GM18861 (cell line): ENCODE measurements at regions not wholly inside any gene's neighbourhood (a gene's known extent, or its start where the extent isn't known, plus 50 kb on each side); places are given as distances from the start of the nearest gene placed in this dataset.

Experiments
- ATAC-seq: cut with Tn5 transposase; IDR thresholded peaks from one replicate; pipeline ENCODE4 v1.9.1; 2021; ENCODE audit not compliant: unreplicated experiment

DNA sequence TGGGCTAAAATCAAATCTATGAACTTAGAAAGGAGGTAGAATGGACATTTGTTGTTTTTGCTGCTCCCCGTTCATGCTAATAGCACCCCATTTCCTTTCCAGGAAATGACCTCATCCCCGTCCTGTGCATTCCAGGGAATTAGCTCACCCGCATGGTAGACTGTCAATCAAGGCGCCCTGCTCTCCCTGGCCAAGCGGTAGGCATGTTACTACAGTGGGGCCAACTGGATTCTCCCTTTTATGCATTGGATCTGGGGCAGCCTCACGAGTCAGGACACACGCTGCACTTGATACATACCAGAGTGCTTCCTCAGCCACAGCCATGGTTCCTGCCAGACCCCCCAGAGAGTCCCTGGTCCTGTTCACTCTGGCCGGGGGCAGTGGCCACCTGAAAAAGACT, 111.0 kb upstream of the PTCH1 start:
- ATAC-seq = no peak

DNA sequence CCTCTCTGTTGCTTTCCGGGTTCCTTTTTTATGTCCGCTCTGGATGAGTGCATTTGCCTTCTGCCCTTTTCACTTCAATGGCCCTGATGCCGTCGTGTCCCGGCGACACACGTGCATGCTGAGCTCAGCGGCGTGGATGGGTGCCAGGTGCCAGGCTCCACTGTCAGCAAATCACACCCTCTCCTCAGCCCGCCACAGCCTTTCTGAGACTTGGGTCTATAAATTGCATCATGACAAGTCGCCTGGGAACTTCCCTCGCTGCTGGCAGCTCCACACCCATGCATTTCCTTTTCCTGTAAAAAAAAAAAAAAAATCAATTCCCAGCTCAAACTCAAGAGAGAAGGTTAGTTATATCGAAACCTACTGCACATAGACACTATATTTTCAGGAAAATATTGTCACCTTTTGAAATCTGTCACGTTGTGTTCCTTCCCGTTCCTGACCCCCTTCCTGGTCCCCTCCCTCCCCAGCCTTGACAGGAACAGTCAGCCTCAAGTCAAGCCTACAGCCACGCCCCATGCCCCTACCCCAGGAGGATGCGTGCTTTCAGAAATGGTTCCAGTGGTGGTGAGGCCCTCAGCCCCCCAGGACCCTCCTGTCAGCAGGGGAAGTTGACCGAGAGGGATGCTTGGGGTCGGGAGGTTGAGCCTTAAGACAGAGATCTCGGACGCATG, 110.3 kb upstream of the PTCH1 start:
- ATAC-seq = no peak

DNA sequence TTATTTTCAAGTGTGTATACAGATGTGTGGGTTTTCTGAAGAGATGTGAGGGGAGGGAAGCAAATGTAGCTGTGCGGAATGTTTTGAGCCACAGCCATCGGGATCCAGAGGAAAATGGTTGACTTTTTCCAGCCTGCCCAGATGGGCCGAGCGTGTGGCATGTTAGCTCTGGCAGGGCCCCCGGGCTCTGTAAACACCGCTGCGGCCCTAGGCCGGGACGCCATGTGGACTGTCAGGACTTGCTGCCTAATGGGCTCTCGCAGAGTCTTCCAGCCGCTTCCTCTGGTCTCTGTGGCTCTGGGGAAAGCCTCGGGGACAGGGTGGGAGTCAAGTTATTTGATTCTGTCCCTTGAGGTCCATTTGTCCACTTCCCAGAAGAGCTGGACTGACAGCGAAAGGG, 109.6 kb upstream of the PTCH1 start:
- no peak for ATAC-seq

DNA sequence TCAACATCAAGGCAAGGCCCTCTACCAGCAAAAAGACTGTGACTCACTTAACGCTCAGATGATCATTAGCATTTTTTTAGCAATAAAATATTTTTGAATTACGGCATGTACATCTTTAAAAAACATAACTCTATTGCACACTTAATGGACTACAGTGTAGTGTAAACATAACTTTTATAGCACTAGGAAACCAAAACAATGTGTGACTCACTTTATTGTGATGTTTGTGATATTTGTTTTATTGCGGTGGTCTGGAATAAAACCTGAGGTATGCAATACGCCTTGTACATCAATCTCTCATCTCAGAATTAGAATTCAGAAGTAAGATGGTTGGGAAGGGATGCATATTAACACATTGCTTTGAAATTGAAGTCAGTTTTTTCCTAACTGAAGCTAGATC, 106.9 kb upstream of the PTCH1 start:
- ATAC-seq = no peak

DNA sequence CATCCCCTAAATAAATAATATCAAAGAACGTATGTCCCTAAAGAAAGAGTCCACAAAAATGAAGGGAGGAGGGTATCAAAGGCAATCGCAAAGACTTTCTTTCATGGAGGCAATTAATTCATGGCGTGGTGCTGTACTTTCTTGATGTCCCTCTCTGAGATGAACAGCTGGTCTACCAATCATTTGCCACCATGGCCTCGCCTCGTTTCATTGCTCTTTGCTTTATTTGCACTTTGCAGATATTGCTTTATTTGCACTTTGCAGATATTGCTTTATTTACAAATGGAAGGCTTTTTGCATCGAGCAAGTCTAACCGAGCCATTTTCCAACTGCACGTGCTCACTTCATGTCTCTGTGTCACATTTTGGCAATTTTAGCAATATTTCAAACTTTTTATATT, 104.0 kb upstream of the PTCH1 start:
- no peak for ATAC-seq

DNA sequence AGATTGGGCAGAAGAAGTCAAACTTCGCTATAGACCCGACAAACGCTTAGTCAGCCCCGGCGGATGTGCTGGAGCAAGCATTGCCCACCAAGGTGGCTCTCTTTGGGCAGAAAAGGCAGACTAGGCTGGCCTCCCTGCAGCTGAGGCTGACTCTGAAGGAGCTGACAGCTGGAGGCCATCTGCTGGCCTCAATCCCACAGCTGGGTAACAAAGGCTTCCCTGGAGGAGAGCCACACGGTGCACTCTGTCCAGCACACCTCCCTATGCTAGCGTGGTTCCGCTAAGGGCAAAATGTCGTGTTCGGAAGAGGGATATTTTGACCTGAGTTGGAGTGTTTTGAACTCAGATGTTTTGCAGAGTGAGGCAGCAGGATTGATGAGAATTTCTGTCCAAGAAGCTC, 103.5 kb upstream of the PTCH1 start:
- no peak for ATAC-seq

DNA sequence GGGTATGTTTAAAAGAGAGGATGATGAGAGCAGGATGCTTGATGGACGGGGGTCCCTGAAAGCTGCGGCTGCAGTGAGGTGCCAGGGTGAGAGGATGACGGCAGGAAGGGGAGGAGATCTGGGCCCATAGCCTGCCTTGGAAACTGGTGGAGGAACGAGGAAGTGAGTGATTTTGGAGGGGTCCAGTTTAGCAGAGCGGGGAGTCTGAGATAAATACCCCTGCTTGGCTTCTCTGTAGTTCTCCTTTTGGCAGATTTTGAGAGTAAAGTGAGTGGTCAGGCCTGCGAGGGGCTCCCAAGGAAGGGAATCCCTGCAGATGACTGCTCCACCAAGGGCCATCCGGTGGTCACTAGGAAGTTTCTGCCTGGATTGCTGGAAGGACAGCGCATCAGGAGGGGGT, 98.5 kb upstream of the PTCH1 start:
- no peak for ATAC-seq

DNA sequence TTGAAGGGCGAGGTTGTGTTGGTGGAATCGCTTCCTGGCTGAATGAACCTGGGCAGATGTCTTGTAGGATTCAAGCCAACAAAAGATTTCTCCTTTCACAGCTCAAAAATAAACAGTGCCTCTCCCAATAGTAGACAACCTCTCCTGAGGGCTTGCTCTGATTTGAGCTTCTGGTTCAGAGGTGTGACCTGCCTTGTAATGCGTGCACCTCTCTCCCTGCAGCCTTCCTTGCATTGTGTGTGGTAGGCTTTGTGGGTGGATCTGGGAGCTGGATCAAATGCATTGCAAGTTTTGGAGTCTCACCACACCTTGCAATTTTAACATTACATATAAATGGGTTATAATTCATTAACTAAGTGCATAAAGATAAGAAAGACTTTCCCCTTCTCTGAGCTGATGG, 96.9 kb upstream of the PTCH1 start:
- no peak for ATAC-seq

DNA sequence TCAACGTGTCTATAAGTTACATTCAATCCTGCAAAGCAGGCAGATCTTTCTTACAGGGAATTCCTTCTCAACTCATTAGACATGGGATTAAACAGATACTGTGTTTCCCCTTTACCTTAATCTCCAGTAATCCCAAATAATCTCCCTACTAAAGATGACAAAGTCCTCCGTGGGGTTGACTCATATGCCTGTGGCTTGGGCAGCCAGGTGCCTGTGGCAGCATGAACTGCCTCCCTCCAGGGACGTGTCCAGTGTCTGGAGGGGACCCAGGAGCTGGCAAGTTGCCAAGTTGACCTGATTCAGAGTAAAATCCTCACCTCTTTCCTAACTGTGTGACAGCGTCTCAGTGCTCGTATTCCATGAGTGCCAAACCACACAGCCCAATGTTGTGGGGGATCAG, 94.6 kb upstream of the PTCH1 start:
- no peak for ATAC-seq

DNA sequence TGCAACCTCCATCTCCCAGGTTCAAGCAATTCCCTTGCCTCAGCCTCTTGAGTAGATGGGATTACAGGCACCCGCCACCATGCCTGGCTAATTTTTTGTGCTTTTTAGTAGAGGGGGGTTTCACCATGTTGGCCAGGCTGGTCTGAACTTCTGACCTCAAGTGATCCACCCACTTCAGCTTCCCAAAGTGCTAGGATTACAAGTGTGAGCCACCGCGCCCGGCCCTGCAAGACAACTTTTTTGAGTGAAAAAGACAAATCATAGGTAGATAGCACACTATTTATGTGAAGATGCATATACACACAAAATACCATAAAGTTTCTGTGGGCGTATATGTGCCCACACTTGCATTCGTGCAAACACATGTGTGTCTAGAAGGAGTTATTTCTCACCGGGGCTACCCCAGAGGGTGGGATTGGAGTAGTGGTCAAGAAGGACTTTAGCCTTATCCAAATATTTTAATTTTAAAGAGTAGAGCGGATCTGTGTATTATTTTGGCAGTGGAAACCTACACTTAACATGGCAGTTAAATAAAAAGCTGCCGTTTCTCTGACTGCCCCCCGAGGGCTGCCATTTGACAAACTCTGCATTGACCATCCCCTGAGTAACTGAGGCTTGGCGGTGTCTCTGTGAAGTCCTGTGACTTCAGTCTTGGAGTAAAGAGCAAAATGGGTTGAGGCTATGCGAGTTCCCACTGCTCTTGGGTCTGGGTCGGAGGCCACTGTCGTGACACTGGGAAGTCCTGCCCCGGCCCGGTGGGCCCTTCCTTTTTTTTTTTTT, 93.4 kb upstream of the PTCH1 start:
- no peak for ATAC-seq

DNA sequence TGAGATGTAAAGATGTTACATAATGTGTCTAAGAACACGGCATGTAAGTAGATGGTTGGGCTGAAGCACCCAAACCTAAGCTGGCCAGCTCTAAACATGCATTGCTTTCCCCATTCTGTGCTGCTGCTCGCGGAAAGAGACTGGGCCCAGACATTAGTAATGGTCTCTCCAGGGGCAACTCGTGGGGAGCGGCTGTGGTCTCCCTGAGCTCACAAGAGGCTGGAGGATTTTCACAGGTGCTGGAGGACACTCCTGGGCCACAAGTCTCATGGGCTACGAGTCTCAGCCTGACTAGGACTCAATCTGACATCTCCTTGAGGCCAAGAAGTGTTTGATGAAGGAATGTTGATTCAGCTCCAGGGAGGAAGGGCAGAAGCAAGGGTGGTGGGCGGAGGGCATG, 92.7 kb upstream of the PTCH1 start:
- no peak for ATAC-seq

DNA sequence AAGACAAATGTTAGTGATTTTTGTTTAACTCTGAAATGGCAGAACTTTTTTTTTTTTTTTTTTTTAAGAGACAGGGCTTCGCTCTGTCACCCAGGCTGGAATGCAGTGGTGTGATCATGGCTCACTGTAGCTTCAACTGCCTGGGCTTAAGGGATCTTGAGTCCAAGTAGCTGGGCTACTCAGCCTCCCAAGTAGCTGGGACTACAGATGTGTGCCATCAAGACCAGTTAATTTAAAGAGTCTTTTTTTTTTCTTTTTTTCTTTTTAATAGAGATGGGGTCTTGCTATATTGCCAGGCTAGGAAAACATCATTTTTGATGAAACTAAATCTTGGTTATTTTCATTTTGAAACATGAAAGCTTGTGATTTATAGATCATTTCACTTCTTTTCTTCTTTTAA, 91.6 kb upstream of the PTCH1 start:
- ATAC-seq = no peak

DNA sequence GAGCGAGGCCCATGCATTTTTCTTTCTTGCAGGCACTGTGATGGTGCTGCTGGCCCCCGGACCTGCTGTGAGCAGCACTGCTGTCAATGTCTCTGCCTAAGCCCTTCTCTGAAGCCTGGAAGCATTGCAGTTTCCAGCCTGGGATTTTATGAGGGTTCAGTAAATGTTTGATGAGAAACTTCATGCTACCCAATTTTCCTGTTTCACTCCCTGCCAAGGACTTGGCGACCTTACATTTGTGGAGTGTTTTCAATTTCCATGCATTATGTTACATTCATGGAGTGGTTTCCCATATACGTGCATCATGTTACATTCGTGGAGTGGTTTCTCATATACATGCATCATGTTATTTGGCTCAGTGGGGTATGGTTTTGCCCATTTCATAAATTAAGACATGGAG, 90.7 kb upstream of the PTCH1 start:
- no peak for ATAC-seq

DNA sequence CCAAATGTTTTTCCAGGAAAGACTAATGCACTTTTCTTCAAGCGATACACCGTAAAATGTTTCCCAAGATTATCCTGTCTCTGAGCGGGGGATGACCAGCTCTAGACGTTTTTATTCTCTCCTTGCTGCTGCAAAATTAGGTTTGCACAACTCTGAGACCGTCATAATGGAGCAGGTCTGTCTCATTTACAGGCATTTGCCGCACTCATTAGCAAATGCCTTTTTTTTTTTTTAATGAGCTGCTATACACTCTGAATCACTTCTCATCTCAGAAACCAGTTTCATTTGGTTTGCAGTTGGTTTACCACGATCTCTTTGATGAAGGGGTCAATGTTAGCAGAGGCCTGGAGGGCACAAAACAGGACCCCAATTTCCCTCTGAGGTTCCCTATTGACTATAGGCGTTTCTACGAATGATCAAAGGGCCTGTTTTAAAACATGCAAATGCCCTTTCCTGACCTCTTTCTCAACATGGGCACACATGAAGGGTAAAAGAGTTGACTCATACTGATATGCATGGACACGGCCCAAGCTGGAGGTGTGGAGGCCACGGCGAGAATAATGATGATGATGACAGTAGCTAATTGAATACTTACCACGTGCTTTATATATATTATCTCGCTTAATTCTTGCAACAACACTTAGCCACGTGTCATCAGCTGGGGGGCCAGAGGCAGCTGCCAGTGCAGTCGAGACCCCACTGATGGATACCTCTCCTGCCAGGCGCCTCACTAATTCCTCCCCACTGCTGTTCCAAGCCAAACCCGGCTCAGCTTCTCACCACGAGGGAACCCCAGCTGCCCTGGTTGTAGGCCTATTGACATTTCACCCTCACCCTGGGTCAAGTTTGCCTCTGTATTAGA, 89.9 kb upstream of the PTCH1 start:
- no peak for ATAC-seq

DNA sequence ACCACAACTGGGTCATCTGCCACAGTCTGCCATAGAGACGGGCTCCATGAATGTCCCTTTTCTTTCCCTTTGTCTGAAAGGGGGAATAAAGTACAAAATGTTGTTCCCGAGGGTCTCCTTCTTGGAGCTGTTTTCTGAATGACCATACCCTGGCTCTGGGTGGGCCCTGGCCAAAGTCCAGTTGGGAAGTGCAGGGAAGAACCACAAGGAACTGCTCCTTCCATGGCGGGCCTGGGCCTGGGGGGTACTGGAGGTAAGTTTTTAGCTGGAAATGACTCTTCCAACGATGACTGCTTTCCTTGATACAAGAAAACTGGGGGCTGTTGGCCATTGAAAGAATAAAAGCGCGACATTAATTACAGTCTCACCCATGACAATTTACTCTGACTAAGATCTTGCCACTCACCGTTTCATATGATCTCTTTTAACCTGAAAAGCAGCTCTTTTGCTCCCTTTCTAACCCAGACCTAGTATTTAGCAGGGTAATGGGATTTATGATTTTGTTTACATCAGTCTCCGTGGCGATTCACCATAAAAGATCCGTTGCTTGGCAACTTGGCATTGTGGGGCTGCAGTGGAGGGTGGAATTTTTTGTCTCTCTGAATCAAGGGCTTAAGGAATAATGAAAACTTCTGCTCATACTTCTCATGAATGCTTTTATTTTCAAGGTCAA, 89.2 kb upstream of the PTCH1 start:
- ATAC-seq = no peak

DNA sequence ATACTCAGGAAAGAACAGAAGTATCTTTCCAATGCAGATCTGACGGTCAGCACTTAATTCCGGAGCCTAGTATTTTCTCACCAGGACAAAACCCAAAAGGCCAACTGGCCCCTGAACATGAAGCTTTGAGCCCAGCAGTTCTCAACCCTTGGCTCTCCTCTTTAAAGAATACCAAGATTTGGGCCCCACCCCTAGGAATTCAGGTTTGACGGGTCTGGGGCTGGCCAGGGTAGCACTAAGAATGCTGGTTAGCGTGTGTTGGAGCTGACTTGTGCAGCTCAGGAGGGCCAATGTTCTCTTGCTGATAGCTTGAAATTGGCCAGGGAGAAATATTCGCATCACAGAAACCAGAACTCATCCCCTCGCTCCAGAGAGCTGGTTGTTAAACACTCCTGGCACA, 88.3 kb upstream of the PTCH1 start:
- ATAC-seq = no peak

DNA sequence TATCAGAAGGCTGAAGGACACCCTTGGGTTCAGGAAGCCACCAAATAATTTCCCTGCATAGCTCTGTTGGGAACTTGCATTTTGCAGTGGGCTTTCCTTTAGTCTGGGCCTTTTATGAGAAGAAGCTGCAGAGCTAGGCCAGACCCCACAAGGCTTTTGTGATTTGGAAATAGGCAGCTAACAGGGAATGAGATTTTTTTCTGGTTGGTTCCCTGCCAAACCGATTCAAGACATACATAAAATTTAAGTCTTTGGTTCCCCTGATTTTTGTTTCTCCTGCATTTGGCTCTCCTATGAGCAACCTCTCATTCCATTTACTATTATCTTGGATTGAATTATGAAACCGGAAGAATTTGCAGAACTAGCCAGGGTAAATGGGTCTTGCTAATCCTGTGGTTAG, 81.5 kb upstream of the PTCH1 start:
- ATAC-seq = no peak

DNA sequence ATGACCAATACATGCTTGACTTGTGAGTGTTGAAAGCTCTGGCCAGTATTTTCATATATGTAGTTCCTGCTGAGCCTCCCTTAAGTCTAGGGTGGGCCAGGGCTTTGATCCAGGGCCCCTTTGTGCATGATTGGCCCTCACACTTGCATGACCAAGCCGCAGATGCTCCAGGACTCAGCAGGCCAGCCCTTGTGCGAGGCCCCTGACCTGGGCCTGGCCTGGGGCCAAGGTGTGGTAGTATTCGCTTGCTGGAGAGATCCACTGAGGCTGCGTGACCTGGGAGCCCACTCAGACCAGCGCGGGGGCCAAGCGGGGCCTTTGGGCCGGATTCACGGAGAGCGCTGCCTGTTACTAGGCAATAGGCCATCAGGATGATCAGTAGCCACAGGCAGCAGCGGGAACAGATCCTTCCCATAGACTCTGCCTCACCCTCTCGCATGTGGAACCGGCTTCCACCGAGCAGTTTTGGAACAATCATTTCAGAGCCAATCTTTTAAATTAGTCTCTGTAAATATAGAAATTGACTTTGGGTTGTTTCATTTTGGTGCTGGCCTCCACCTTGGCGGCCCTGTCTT, 79.0 kb upstream of the PTCH1 start:
- no peak for ATAC-seq

DNA sequence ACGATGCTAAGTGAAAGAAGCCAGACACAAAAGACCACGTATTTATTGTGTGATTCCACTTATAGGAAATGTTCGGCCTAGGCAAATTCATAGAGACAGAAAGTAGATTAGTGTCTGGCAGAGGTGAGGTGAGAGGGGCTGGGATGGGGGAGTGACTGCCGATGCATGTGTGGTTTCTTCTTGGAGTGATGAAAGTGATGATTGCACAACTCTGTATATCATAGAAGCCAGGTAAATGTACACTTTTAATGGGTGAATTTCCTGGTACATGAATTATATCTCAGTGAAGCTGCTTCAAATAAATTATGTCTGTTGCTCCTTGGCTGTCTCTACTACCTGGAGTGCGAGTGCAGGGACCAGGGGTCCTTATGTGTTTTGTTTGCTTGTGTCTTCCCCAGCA, 76.2 kb upstream of the PTCH1 start:
- no peak for ATAC-seq

DNA sequence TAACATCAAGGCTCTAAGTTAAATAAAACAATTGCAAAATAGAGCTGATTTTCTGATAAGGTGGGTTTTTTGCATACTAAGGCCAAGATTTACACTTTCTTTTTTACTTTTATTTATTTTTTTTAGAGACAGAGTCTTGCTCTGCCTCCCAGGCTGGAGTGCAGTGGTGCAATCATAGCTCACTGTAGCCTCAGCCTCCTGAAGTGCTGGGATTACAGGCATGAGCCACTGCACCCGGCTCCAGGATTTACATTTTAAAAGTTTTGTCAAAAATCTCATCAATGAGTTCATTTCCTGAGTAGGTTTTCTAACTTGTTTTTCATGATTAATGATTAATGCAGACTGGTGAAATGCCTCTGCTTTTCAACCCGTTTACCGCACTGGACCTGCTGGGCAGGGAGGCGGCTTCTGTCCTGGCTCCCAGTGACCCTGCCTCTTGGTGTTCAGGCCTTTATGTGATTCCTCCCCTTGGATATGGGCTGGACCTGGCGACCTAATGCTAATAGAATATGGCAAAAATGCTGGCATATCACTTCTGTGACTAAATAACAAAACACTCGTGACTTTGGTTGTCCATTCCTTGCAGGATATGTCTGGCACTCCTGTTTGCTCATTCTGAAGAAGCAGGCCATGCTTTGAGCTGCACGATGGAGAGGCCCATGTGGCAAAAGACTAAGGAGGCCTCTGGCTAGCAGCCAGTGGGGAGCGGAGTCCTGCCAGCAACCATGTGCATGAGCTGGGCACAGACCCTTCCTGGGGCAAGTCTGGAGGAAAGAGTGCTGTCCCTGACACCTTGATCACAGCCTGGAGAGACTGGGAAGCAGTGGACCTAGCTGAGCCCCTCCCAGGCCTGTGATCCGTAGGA, 72.2 kb upstream of the PTCH1 start:
- no peak for ATAC-seq
